Neuronal stem cell (in vitro differentiated cells): ENCODE measurements at regions not wholly inside any gene's neighbourhood (a gene's known extent, or its start where the extent isn't known, plus 50 kb on each side); places are given as distances from the start of the nearest gene placed in this dataset.
A peak's percentile ranks its signal among the peaks of the same experiment; 100 is the strongest.

Source experiments
- DNase-seq: peaks from one replicate; pipeline ENCODE4 v3.0.0-alpha.2; 2013; ENCODE audit warnings: low spot score
- H2AFZ ChIP-seq: one replicate; pipeline ENCODE4 v1.6.1; 2013; ENCODE audit warnings: mild to moderate bottlenecking, low read length, inconsistent platforms
- H2AK5ac ChIP-seq: 2 replicates; pipeline ENCODE4 v1.6.1; 2013; ENCODE audit warnings: low read depth, mild to moderate bottlenecking, inconsistent platforms, low read length, moderate library complexity, mixed read lengths
- H2BK120ac ChIP-seq: 2 replicates; pipeline ENCODE4 v1.6.1; 2013; ENCODE audit warnings: low read depth, mild to moderate bottlenecking, inconsistent platforms, low read length, moderate library complexity, mixed read lengths
- H2BK12ac ChIP-seq: one replicate; pipeline ENCODE4 v1.6.1; 2013; ENCODE audit warnings: low read length, inconsistent platforms
- H2BK15ac ChIP-seq: 2 replicates; pipeline ENCODE4 v1.6.1; 2013; ENCODE audit warnings: mild to moderate bottlenecking, low read length, inconsistent platforms, mixed read lengths
- H2BK5ac ChIP-seq: one replicate; pipeline ENCODE4 v1.6.1; 2013; ENCODE audit warnings: inconsistent platforms, mild to moderate bottlenecking, low read length, moderate library complexity
- H3K14ac ChIP-seq: one replicate; pipeline ENCODE4 v1.6.1; 2013; ENCODE audit warnings: low read length, inconsistent platforms
- H3K18ac ChIP-seq: 2 replicates; pipeline ENCODE4 v1.6.1; 2013; ENCODE audit warnings: low read length, inconsistent platforms
- H3K23ac ChIP-seq: 2 replicates; pipeline ENCODE4 v1.6.1; 2013; ENCODE audit warnings: low read depth, mild to moderate bottlenecking, mixed read lengths, low read length, inconsistent platforms; ENCODE audit not compliant: poor library complexity
- H3K27ac ChIP-seq: replicated peaks from 3 replicates; pipeline ENCODE4 v1.5.1; 2013; ENCODE audit warnings: low read length, inconsistent platforms
- H3K27me3 ChIP-seq, 3 experiments: 2 replicates each; pipeline ENCODE4 v1.6.1; 2013; ENCODE audit warnings: low read length in 3 of 3, mild to moderate bottlenecking in 2 of 3, inconsistent platforms in 1 of 3, low read depth in 1 of 3, mixed read lengths in 1 of 3, moderate library complexity in 1 of 3; ENCODE audit not compliant: control insufficient read depth in 3 of 3, insufficient read depth in 3 of 3
- H3K36me3 ChIP-seq, 2 donors: replicated peaks in 1 of 2; 2 replicates each; pipeline ENCODE4 v1.6.1; 2013; ENCODE audit warnings: low read length in 2 of 2; ENCODE audit not compliant: control insufficient read depth in 2 of 2, insufficient read depth in 2 of 2
- H3K4ac ChIP-seq: 2 replicates; pipeline ENCODE4 v1.6.1; 2013; ENCODE audit warnings: inconsistent platforms, mild to moderate bottlenecking, low read length, moderate library complexity
- H3K4me1 ChIP-seq, 2 donors: 1 replicate in 1 of 2; 2 replicates in 1 of 2; pipeline ENCODE4 v1.6.1; 2013; ENCODE audit warnings: low read length in 2 of 2, low read depth in 1 of 2; ENCODE audit not compliant: control insufficient read depth in 2 of 2, insufficient read depth in 1 of 2
- H3K4me2 ChIP-seq: one replicate; pipeline ENCODE4 v1.6.1; 2013; ENCODE audit warnings: mild to moderate bottlenecking, low read length, inconsistent platforms; ENCODE audit not compliant: insufficient read depth, poor library complexity, severe bottlenecking
- H3K4me3 ChIP-seq, 2 donors: 2 replicates each; pipeline ENCODE4 v1.5.1; 2013; ENCODE audit warnings: low read length in 2 of 2, mild to moderate bottlenecking in 2 of 2, inconsistent platforms in 1 of 2, moderate library complexity in 1 of 2
- H3K79me1 ChIP-seq: one replicate; pipeline ENCODE4 v1.6.1; 2013; ENCODE audit warnings: low read depth, mild to moderate bottlenecking, inconsistent platforms, low read length, moderate library complexity
- H3K9ac ChIP-seq: one replicate; pipeline ENCODE4 v1.6.1; 2013; ENCODE audit warnings: mild to moderate bottlenecking, low read depth, low read length, inconsistent platforms; ENCODE audit not compliant: poor library complexity
- H3K9me3 ChIP-seq, 2 donors: replicated peaks in 1 of 2; 2 replicates each; pipeline versions ENCODE3 to v1.6.1; 2013; ENCODE audit warnings: low read length in 2 of 2, mild to moderate bottlenecking in 2 of 2, inconsistent platforms in 1 of 2, low read depth in 1 of 2, mixed read lengths in 1 of 2, moderate library complexity in 1 of 2; ENCODE audit not compliant: control insufficient read depth in 2 of 2, insufficient read depth in 1 of 2
- H4K8ac ChIP-seq: one replicate; pipeline ENCODE4 v1.6.1; 2013; ENCODE audit warnings: low read depth, mild to moderate bottlenecking, inconsistent platforms, low read length, moderate library complexity
- H4K91ac ChIP-seq: one replicate; pipeline ENCODE4 v1.6.1; 2013; ENCODE audit warnings: low read length, low read depth, mild to moderate bottlenecking, inconsistent platforms; ENCODE audit not compliant: poor library complexity
- WGBS, 2 donors: extraction: QIAGEN DNeasy Blood & Tissue Kit; methylation state at CpG; one replicate each; pipeline ENCODE4 v1.1.7; 2013; ENCODE audit warnings: missing lambda C conversion rate in 2 of 2, mixed read lengths in 1 of 2; ENCODE audit not compliant: insufficient read length in 2 of 2, insufficient replicate concordance in 1 of 2; ENCODE audit errors: extremely low coverage in 2 of 2; 5-methylcytosine and 5-hydroxymethylcytosine counted together

GRCh38 chr5:98108497-98108896, 665.0 kb upstream of the RGMB start:
- no peak overlapping the region for H2BK120ac ChIP-seq

GRCh38 chr5:98109561-98110006, 663.9 kb upstream of the RGMB start:
- WGBS, 2 donors = no CpG with 5 or more reads among the region's 2 CpGs
- Histone ChIP-seq H3K14ac (no peak overlapping the region), H2AK5ac (no peak overlapping the region), H4K91ac (no peak overlapping the region), H3K18ac (no peak overlapping the region), H3K36me3 (no peaks in the 10 kb centered on the region), H2BK15ac (no peak overlapping the region), H3K4ac (no peak overlapping the region), H3K4me3 (no peak overlapping the region), H3K4me2 (no peak overlapping the region), H3K27me3 (no peaks in the 10 kb centered on the region), H4K8ac (no peak overlapping the region), H3K4me1 (peaks cover 0 to 1% of the 10 kb centered on the region in 2 donors), H2BK5ac (no peak overlapping the region), H2BK120ac (no peak overlapping the region), H3K9me3 (peaks cover 3 to 4% of the 10 kb centered on the region in 2 donors), H3K79me1 (no peaks in the 10 kb centered on the region), H3K27ac (no peak overlapping the region), H3K9ac (no peak overlapping the region), H3K23ac (no peak overlapping the region), H2BK12ac (no peak overlapping the region), H2AFZ (peak overlapping the region; percentile 62)
- no peak for DNase-seq

More at GRCh38 chr5:98108497-98108896, 665.0 kb upstream of the RGMB start:
- no CpG with 5 or more reads among the region's 1 CpG for WGBS, 2 donors
- no peak overlapping the region for H2BK15ac ChIP-seq
- no peak overlapping the region for H3K23ac ChIP-seq
- H3K4me1 ChIP-seq = peaks cover 0 to 1% of the 10 kb centered on the region in 2 donors
- H3K4me2 ChIP-seq = no peak overlapping the region
- H3K4me3 ChIP-seq = no peak overlapping the region
- H3K14ac ChIP-seq = no peak overlapping the region
- H2AFZ ChIP-seq = peak overlapping the region; percentile 46
- H3K18ac ChIP-seq = no peak overlapping the region
- no peak overlapping the region for H2BK5ac ChIP-seq
- no peak overlapping the region for H4K91ac ChIP-seq
- no peaks in the 10 kb centered on the region for H3K79me1 ChIP-seq
- no peak overlapping the region for H4K8ac ChIP-seq
- DNase-seq = no peak
- no peaks in the 10 kb centered on the region for H3K36me3 ChIP-seq
- no peak overlapping the region for H3K9ac ChIP-seq
- no peaks in the 10 kb centered on the region for H3K27me3 ChIP-seq
- H2AK5ac ChIP-seq = no peak overlapping the region
- H2BK12ac ChIP-seq = no peak overlapping the region
- H3K4ac ChIP-seq = no peak overlapping the region
- peaks cover 3 to 4% of the 10 kb centered on the region in 2 donors for H3K9me3 ChIP-seq
- H3K27ac ChIP-seq = no peak overlapping the region

- Histone ChIP-seq H3K27ac (no peak overlapping the region), H3K79me1 (no peaks in the 10 kb centered on the region), H2BK15ac (no peak overlapping the region), H2AFZ (no peak overlapping the region), H3K23ac (no peak overlapping the region), H3K18ac (no peak overlapping the region), H3K4ac (no peak overlapping the region), H4K8ac (no peak overlapping the region), H3K27me3 (no peaks in the 10 kb centered on the region), H3K4me2 (no peak overlapping the region), H4K91ac (no peak overlapping the region), H3K14ac (no peak overlapping the region), H3K9ac (no peak overlapping the region), H2AK5ac (no peak overlapping the region), H2BK120ac (no peak overlapping the region), H2BK5ac (no peak overlapping the region), H2BK12ac (no peak overlapping the region), H3K36me3 (no peaks in the 10 kb centered on the region), H3K9me3 (peaks cover 3 to 4% of the 10 kb centered on the region in 2 donors), H3K4me3 (no peak overlapping the region), H3K4me1 (peaks cover 0 to 1% of the 10 kb centered on the region in 2 donors)
- DNase-seq = no peak
- no CpG with 5 or more reads among the region's 4 CpGs for WGBS, 2 donors
These were observed 663.2 kb upstream of the RGMB start for GRCh38 chr5:98110282-98110691.

- Histone ChIP-seq H3K4me1 (peaks cover 0 to 1% of the 10 kb centered on the region in 2 donors), H3K36me3 (no peaks in the 10 kb centered on the region), H2AFZ (no peak overlapping the region), H2BK120ac (no peak overlapping the region), H2BK15ac (no peak overlapping the region), H3K18ac (no peak overlapping the region), H3K27ac (no peak overlapping the region), H3K27me3 (no peaks in the 10 kb centered on the region), H3K4ac (no peak overlapping the region), H3K4me2 (no peak overlapping the region), H3K9me3 (peaks cover 3 to 4% of the 10 kb centered on the region in 2 donors), H3K79me1 (no peaks in the 10 kb centered on the region), H4K91ac (no peak overlapping the region), H2BK5ac (no peak overlapping the region), H2BK12ac (no peak overlapping the region), H3K23ac (no peak overlapping the region), H4K8ac (no peak overlapping the region), H3K14ac (no peak overlapping the region), H2AK5ac (no peak overlapping the region), H3K9ac (no peak overlapping the region), H3K4me3 (no peak overlapping the region)
- no CpG with 5 or more reads among the region's 4 CpGs for WGBS, 2 donors
- DNase-seq = no peak
These were observed 662.7 kb upstream of the RGMB start for GRCh38 chr5:98110791-98111190.
